ENCODE measurements at regions not wholly inside any gene's neighbourhood (a gene's known extent, or its start where the extent isn't known, plus 50 kb on each side); places are given as distances from the start of the nearest gene placed in this dataset.

DNA sequence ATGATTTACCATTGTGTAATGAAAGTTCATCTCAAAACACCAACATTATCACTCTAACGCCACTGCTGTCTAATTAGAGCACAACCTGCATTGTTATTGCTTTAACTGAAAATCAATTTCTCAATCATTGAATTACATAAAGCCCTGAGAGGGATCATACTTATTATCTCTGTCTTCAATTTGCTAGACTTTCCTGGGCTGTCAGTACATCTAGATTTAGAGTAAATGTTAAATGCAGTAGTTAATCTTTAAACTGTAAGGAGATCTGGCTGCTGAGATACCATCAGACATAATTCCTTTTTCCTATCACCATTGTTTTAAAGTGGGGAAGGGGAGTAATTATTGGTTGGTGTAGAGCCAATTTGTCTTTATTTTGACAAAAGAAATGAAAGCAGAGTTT, 1995.1 kb downstream of the MRPL39 start:
- TF ChIP-seq, protein P1, sequence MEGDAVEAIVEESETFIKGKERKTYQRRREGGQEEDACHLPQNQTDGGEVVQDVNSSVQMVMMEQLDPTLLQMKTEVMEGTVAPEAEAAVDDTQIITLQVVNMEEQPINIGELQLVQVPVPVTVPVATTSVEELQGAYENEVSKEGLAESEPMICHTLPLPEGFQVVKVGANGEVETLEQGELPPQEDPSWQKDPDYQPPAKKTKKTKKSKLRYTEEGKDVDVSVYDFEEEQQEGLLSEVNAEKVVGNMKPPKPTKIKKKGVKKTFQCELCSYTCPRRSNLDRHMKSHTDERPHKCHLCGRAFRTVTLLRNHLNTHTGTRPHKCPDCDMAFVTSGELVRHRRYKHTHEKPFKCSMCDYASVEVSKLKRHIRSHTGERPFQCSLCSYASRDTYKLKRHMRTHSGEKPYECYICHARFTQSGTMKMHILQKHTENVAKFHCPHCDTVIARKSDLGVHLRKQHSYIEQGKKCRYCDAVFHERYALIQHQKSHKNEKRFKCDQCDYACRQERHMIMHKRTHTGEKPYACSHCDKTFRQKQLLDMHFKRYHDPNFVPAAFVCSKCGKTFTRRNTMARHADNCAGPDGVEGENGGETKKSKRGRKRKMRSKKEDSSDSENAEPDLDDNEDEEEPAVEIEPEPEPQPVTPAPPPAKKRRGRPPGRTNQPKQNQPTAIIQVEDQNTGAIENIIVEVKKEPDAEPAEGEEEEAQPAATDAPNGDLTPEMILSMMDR (IDR thresholded peaks at IDR 0.05): no peak
- no peak for TF ChIP-seq POLR2A (IDR thresholded peaks at IDR 0.05)
